HepG2 (cell line): ENCODE measurements at regions not wholly inside any gene's neighbourhood (a gene's known extent, or its start where the extent isn't known, plus 50 kb on each side); places are given as distances from the start of the nearest gene placed in this dataset.

Experiments used
- ATAC-seq: fragments of 200-7000 bp; cut with Tn5 transposase; 3 replicates; pipeline ENCODE4 v1.9.1; 2020; ENCODE audit warnings: mild to moderate bottlenecking, moderate library complexity
- BruUV-seq: library from RNA; stranded (reverse); fragments of 400-500 nt; replicated peaks from 2 replicates; lab custom pipeline; 2021; lab: Mats Ljungman, UMichigan
- CTCF ChIA-PET: fragments of 300-600 bp; formaldehyde crosslinking; extraction: SDS; loops from one replicate; lab custom pipeline; 2021; ENCODE audit warnings: low total read pairs, inconsistent platforms, low intra/inter-chr PET ratio; lab: Yijun Ruan, JAX
- POLR2A ChIA-PET: fragments of 350-600 bp; sonication (Branson Sonifier 250); formaldehyde crosslinking; loops from one replicate; lab custom pipeline; 2020; ENCODE audit warnings: antibody characterized with exemption, inconsistent platforms; lab: Yijun Ruan, JAX
- DNase-seq: peaks from one replicate; pipeline ENCODE4 v3.0.0-alpha.2; 2015; ENCODE audit warnings: low spot score
- FAIRE-seq: peaks from 3 replicates; lab custom pipeline; 2011; peaks lifted over from hg19 to GRCh38; lab: Jason Lieb, UNC
- H2AFZ ChIP-seq: one replicate; pipeline ENCODE4 v1.6.1; 2011; ENCODE audit warnings: low read length, inconsistent platforms
- H3K27ac ChIP-seq: fragments of 300-600 bp; 3 replicates; pipeline ENCODE4 v1.8.0; 2011; ENCODE audit warnings: mixed run types, mild to moderate bottlenecking, mixed read lengths, low read length, inconsistent platforms; ENCODE audit not compliant: insufficient read depth; ENCODE audit errors: extremely low read length
- H3K27me3 ChIP-seq, 2 experiments: fragments of 200-600 bp in 1 of 2; 2 replicates in 1 of 2; 3 replicates in 1 of 2; pipeline versions ENCODE4 v1.6.0 to v1.8.0; 2011; ENCODE audit warnings: low read length in 2 of 2, mild to moderate bottlenecking in 2 of 2, moderate library complexity in 2 of 2, inconsistent platforms in 1 of 2; ENCODE audit not compliant: insufficient read depth in 2 of 2, control insufficient read depth in 1 of 2
- H3K36me3 ChIP-seq, 2 experiments: fragments of 200-600 bp in 1 of 2; replicated peaks in 1 of 2; 2 replicates in 1 of 2; 3 replicates in 1 of 2; pipeline versions ENCODE4 v1.5.1 to v1.8.0; 2011; ENCODE audit warnings: low read length in 2 of 2, inconsistent platforms in 1 of 2; ENCODE audit not compliant: insufficient read depth in 2 of 2, control insufficient read depth in 1 of 2
- H3K4me1 ChIP-seq: 2 replicates; pipeline ENCODE4 v1.5.1; 2012; ENCODE audit warnings: low read length, inconsistent platforms; ENCODE audit not compliant: insufficient read depth
- H3K4me2 ChIP-seq: 2 replicates; pipeline ENCODE4 v1.6.0; 2011; ENCODE audit warnings: low read depth, low read length, inconsistent platforms
- H3K4me3 ChIP-seq, 3 experiments: fragments of 200-600 bp in 1 of 3; sonication (generic), shearing (Covaris generic) in 1 of 3; replicated peaks in 1 of 3; 2 replicates each; pipeline ENCODE4 v1.5.1; 2011 to 2016; ENCODE audit warnings: low read length in 3 of 3, inconsistent platforms in 2 of 3, low read depth in 2 of 3, mild to moderate bottlenecking in 2 of 3, control low read depth in 1 of 3, mixed read lengths in 1 of 3; ENCODE audit not compliant: insufficient read depth in 1 of 3
- H3K79me2 ChIP-seq: one replicate; pipeline ENCODE4 v1.6.1; 2011; ENCODE audit warnings: low read length, inconsistent platforms; ENCODE audit not compliant: insufficient read depth
- H3K9ac ChIP-seq: 2 replicates; pipeline ENCODE4 v1.6.0; 2011; ENCODE audit warnings: mild to moderate bottlenecking, low read depth, low read length, inconsistent platforms; ENCODE audit not compliant: insufficient read depth
- H3K9me3 ChIP-seq: 2 replicates; pipeline ENCODE4 v1.5.1; 2012; ENCODE audit warnings: mild to moderate bottlenecking, low read length
- H4K20me1 ChIP-seq: 2 replicates; pipeline ENCODE4 v1.6.0; 2011; ENCODE audit warnings: inconsistent platforms, mild to moderate bottlenecking, low read length, moderate library complexity; ENCODE audit not compliant: insufficient read depth
- NFKB2 ChIP-seq: sonication (generic); formaldehyde crosslinking; IDR thresholded peaks from 2 replicates; pipeline ENCODE4 v1.4.0; 2020; ENCODE audit warnings: missing genetic modification reagents, borderline replicate concordance
- NR3C1 ChIP-seq: sonication (generic); formaldehyde crosslinking; IDR thresholded peaks from 2 replicates; pipeline ENCODE4 v1.4.0; 2020; ENCODE audit warnings: missing genetic modification reagents
- RCOR2 ChIP-seq: IDR thresholded peaks from 2 replicates; pipeline ENCODE4 v1.6.1; 2016; ENCODE audit warnings: missing biosample characterization, missing genetic modification reagents
- SMAD1 ChIP-seq: sonication (generic); formaldehyde crosslinking; IDR thresholded peaks from 2 replicates; pipeline ENCODE4 v1.4.0; 2020; ENCODE audit warnings: missing genetic modification reagents, low read depth, mild to moderate bottlenecking, borderline replicate concordance
- ZEB1 ChIP-seq: IDR thresholded peaks from 2 replicates; pipeline ENCODE4 v1.6.1; 2012; ENCODE audit warnings: mild to moderate bottlenecking, low read depth, inconsistent platforms; ENCODE audit not compliant: insufficient replicate concordance
- ZNF276 ChIP-seq: sonication (generic); formaldehyde crosslinking; IDR thresholded peaks from 2 replicates; pipeline ENCODE4 v1.4.0; 2020; ENCODE audit warnings: mild to moderate bottlenecking, low read depth, missing genetic modification reagents
- ZNF709 ChIP-seq: sonication (generic); formaldehyde crosslinking; IDR thresholded peaks from 2 replicates; pipeline ENCODE4 v1.5.0; 2020; ENCODE audit warnings: mild to moderate bottlenecking, missing genetic modification reagents
- ZNF775 ChIP-seq: sonication (generic); formaldehyde crosslinking; IDR thresholded peaks from 2 replicates; pipeline ENCODE4 v1.4.0; 2020; ENCODE audit warnings: missing genetic modification reagents, mild to moderate bottlenecking, moderate library complexity, borderline replicate concordance
- ZSCAN31 ChIP-seq: sonication (generic); formaldehyde crosslinking; IDR thresholded peaks from 2 replicates; pipeline ENCODE4 v1.5.0; 2020; ENCODE audit warnings: low read depth, mild to moderate bottlenecking, missing genetic modification reagents
- whole genome bisulfite sequencing: methylation state at CpG from one replicate; pipeline ENCODE4 v1.1.6; 2017; ENCODE audit warnings: low lambda C conversion rate; 5-methylcytosine and 5-hydroxymethylcytosine counted together
- in situ Hi-C: cut with HindIII; loops from 2 replicates; pipeline ENCODE4 v1.10.0; 2017; ENCODE audit warnings: low pct_unique_long_range_greater_than_20kb; ENCODE audit not compliant: extremely low pct_ligation_motif_present
- intact Hi-C: fragments of 100-400 bp; cut with micrococcal nuclease; formaldehyde crosslinking; loops from one replicate; pipeline ENCODE4 v1.10.0; 2022; ENCODE audit not compliant: unreplicated experiment

GRCh38 chr9:90999425-91000397 is 198.1 kb downstream of the SYK start:
- no peak for DNase-seq
- no TSS peak for BruUV-seq
- Histone ChIP-seq H3K36me3 (no peaks in the 10 kb centered on the region), H3K27ac (no peak overlapping the region), H4K20me1 (no peaks in the 10 kb centered on the region), H3K4me3 (no peak overlapping the region), H3K4me2 (no peak overlapping the region), H2AFZ (no peak overlapping the region), H3K4me1 (no peaks in the 10 kb centered on the region)
- ATAC-seq = no peak
- intact Hi-C loops = no loop called here
- CTCF ChIA-PET = no interaction called here
- TF ChIP-seq ZNF709 (CRISPR knock-in tag) (no peak), SMAD1 (CRISPR knock-in tag) (no peak), ZNF775 (CRISPR knock-in tag) (no peak), NR3C1 (no peak), ZEB1 (no peak), ZSCAN31 (CRISPR knock-in tag) (no peak), NFKB2 (CRISPR knock-in tag) (no peak), RCOR2 (CRISPR knock-in tag) (no peak), ZNF276 (CRISPR knock-in tag) (no peak)
- TF ChIP-seq, all 625 proteins: peak for 0
- Histone ChIP-seq H3K9ac (no peak overlapping the region), H3K9me3 (no peaks in the 10 kb centered on the region), H3K79me2 (no peaks in the 10 kb centered on the region), H3K27me3 (no peaks in the 10 kb centered on the region)
- FAIRE-seq = no peak
- POLR2A ChIA-PET = no interaction called here
- 64% methylated on average over 10 of the region's 16 CpGs for WGBS
- in situ Hi-C loops = no loop called here
